HEK293 (cell line): ENCODE measurements at regions not wholly inside any gene's neighbourhood (a gene's known extent, or its start where the extent isn't known, plus 50 kb on each side); places are given as distances from the start of the nearest gene placed in this dataset.

Source experiments
- CTCF ChIA-PET: fragments of 350-600 bp; formaldehyde crosslinking; extraction: SDS; loops from one replicate; lab custom pipeline; 2021; ENCODE audit warnings: antibody characterized with exemption; lab: Yijun Ruan, JAX
- POLR2A ChIA-PET: fragments of 300-600 bp; formaldehyde crosslinking; extraction: SDS; loops from one replicate; lab custom pipeline; 2020; ENCODE audit warnings: antibody characterized with exemption, inconsistent platforms; lab: Yijun Ruan, JAX
- H3K27ac ChIP-seq: fragments of 200-500 bp; sonication (Bioruptor generic); 2 replicates; pipeline ENCODE4 v1.5.1; 2014; ENCODE audit warnings: low read depth, low read length, control low read depth, inconsistent platforms; ENCODE audit errors: extremely low read depth
- H3K36me3 ChIP-seq, 2 experiments: fragments of 200-500 bp in 1 of 2; sonication (Bioruptor generic) in 1 of 2; 1 replicate in 1 of 2; 2 replicates in 1 of 2; pipeline ENCODE4 v1.5.1; 2014 to 2017; ENCODE audit warnings: inconsistent platforms in 2 of 2, low read length in 2 of 2; ENCODE audit not compliant: control insufficient read depth in 2 of 2, insufficient read depth in 1 of 2
- H3K4me1 ChIP-seq: fragments of 200-500 bp; sonication (Bioruptor generic); 2 replicates; pipeline ENCODE4 v1.5.1; 2014; ENCODE audit warnings: mild to moderate bottlenecking, low read length, inconsistent platforms; ENCODE audit not compliant: control insufficient read depth, insufficient read depth
- H3K4me3 ChIP-seq: 2 replicates; pipeline ENCODE4 v1.5.1; 2011; ENCODE audit warnings: low read depth, mild to moderate bottlenecking, control low read depth, low read length, moderate library complexity
- H3K9me3 ChIP-seq: fragments of 200-500 bp; sonication (Bioruptor generic); 2 replicates; pipeline ENCODE4 v1.5.1; 2014; ENCODE audit warnings: low read depth, low read length, inconsistent platforms; ENCODE audit not compliant: control insufficient read depth, insufficient read depth
- GFI1B ChIP-seq: fragments of 450-650 bp; formaldehyde crosslinking; IDR thresholded peaks from 2 replicates; pipeline ENCODE4 v1.5.1; 2016; ENCODE audit warnings: missing biosample characterization, missing genetic modification characterization
- GLI2 ChIP-seq: fragments of 450-650 bp; formaldehyde crosslinking; IDR thresholded peaks from 2 replicates; pipeline ENCODE4; 2017; ENCODE audit warnings: missing biosample characterization, missing genetic modification characterization, low read depth, borderline replicate concordance
- KLF17 ChIP-seq: fragments of 450-650 bp; formaldehyde crosslinking; IDR thresholded peaks from 2 replicates; pipeline ENCODE4 v1.5.1; 2016; ENCODE audit warnings: missing biosample characterization, missing genetic modification characterization
- KLF7 ChIP-seq: fragments of 450-650 bp; formaldehyde crosslinking; IDR thresholded peaks from 2 replicates; pipeline ENCODE4 v1.5.1; 2016; ENCODE audit warnings: missing biosample characterization, missing genetic modification characterization, borderline replicate concordance
- KLF8 ChIP-seq: fragments of 450-650 bp; formaldehyde crosslinking; IDR thresholded peaks from 2 replicates; pipeline ENCODE4 v1.5.1; 2016; ENCODE audit warnings: missing biosample characterization, missing genetic modification characterization
- SALL2 ChIP-seq: fragments of 450-650 bp; formaldehyde crosslinking; IDR thresholded peaks from 2 replicates; pipeline ENCODE4 v1.5.0; 2017; ENCODE audit warnings: missing biosample characterization, mild to moderate bottlenecking, missing genetic modification characterization, borderline replicate concordance
- SP3 ChIP-seq: fragments of 450-650 bp; formaldehyde crosslinking; IDR thresholded peaks from 2 replicates; pipeline ENCODE4 v1.5.1; 2016; ENCODE audit warnings: missing biosample characterization, missing genetic modification characterization
- ZBTB20 ChIP-seq: fragments of 450-650 bp; formaldehyde crosslinking; IDR thresholded peaks from 2 replicates; pipeline ENCODE4 v1.5.1; 2016; ENCODE audit warnings: missing biosample characterization, missing genetic modification characterization
- ZBTB48 ChIP-seq: fragments of 450-650 bp; formaldehyde crosslinking; IDR thresholded peaks from 2 replicates; pipeline ENCODE4 v1.5.1; 2016; ENCODE audit warnings: missing biosample characterization, missing genetic modification characterization
- ZFP69B ChIP-seq: fragments of 450-650 bp; formaldehyde crosslinking; IDR thresholded peaks from 2 replicates; pipeline ENCODE4 v1.5.1; 2016; ENCODE audit warnings: missing biosample characterization, missing genetic modification characterization
- ZNF132 ChIP-seq: fragments of 450-650 bp; formaldehyde crosslinking; IDR thresholded peaks from 2 replicates; pipeline ENCODE4 v1.5.1; 2017; ENCODE audit warnings: missing biosample characterization, missing genetic modification characterization, borderline replicate concordance
- ZNF155 ChIP-seq: fragments of 450-650 bp; formaldehyde crosslinking; IDR thresholded peaks from 2 replicates; pipeline ENCODE4 v1.5.1; 2016; ENCODE audit warnings: missing biosample characterization, missing genetic modification characterization
- ZNF311 ChIP-seq: fragments of 450-650 bp; formaldehyde crosslinking; IDR thresholded peaks from 2 replicates; pipeline ENCODE4 v1.5.1; 2017; ENCODE audit warnings: missing biosample characterization, missing genetic modification characterization, borderline replicate concordance
- ZNF366 ChIP-seq: fragments of 450-650 bp; formaldehyde crosslinking; conservative IDR thresholded peaks from 2 replicates; pipeline ENCODE4 v1.5.1; 2016; ENCODE audit warnings: missing biosample characterization, missing genetic modification characterization
- ZNF423 ChIP-seq: fragments of 450-650 bp; formaldehyde crosslinking; IDR thresholded peaks from 2 replicates; pipeline ENCODE4 v1.5.1; 2016; ENCODE audit warnings: missing biosample characterization, missing genetic modification characterization
- ZNF544 ChIP-seq: fragments of 450-650 bp; formaldehyde crosslinking; IDR thresholded peaks from 2 replicates; pipeline ENCODE4 v1.5.0; 2017; ENCODE audit warnings: missing biosample characterization, missing genetic modification characterization
- ZNF560 ChIP-seq: fragments of 450-650 bp; formaldehyde crosslinking; IDR thresholded peaks from 2 replicates; pipeline ENCODE4 v1.5.1; 2017; ENCODE audit warnings: missing biosample characterization, missing genetic modification characterization, borderline replicate concordance
- ZNF629 ChIP-seq: fragments of 450-650 bp; formaldehyde crosslinking; IDR thresholded peaks from 2 replicates; pipeline ENCODE4 v1.5.1; 2017; ENCODE audit warnings: missing biosample characterization, missing genetic modification characterization
- ZNF654 ChIP-seq: fragments of 450-650 bp; formaldehyde crosslinking; IDR thresholded peaks from 2 replicates; pipeline ENCODE4 v1.5.1; 2016; ENCODE audit warnings: low read depth, missing biosample characterization, missing genetic modification characterization
- ZNF707 ChIP-seq: fragments of 450-650 bp; formaldehyde crosslinking; IDR thresholded peaks from 2 replicates; pipeline ENCODE4 v1.5.1; 2016; ENCODE audit warnings: missing biosample characterization, missing genetic modification characterization
- ZNF777 ChIP-seq: fragments of 450-650 bp; formaldehyde crosslinking; IDR thresholded peaks from 2 replicates; pipeline ENCODE4 v1.5.1; 2017; ENCODE audit warnings: missing biosample characterization, missing genetic modification characterization, borderline replicate concordance
- TF ChIP-seq, protein P1 (sequence below): fragments of 450-650 bp; formaldehyde crosslinking; IDR thresholded peaks from 2 replicates; pipeline ENCODE4 v1.5.1; 2016; ENCODE audit warnings: missing biosample characterization, missing genetic modification characterization
- TF ChIP-seq, protein P2 (sequence below): fragments of 450-650 bp; formaldehyde crosslinking; IDR thresholded peaks from 2 replicates; pipeline ENCODE4 v1.5.1; 2016; ENCODE audit warnings: missing biosample characterization, missing genetic modification characterization, borderline replicate concordance
- TF ChIP-seq, protein P3 (sequence below): fragments of 450-650 bp; formaldehyde crosslinking; IDR thresholded peaks from 2 replicates; pipeline ENCODE4 v1.5.1; 2016; ENCODE audit warnings: missing biosample characterization, missing genetic modification characterization

DNA sequence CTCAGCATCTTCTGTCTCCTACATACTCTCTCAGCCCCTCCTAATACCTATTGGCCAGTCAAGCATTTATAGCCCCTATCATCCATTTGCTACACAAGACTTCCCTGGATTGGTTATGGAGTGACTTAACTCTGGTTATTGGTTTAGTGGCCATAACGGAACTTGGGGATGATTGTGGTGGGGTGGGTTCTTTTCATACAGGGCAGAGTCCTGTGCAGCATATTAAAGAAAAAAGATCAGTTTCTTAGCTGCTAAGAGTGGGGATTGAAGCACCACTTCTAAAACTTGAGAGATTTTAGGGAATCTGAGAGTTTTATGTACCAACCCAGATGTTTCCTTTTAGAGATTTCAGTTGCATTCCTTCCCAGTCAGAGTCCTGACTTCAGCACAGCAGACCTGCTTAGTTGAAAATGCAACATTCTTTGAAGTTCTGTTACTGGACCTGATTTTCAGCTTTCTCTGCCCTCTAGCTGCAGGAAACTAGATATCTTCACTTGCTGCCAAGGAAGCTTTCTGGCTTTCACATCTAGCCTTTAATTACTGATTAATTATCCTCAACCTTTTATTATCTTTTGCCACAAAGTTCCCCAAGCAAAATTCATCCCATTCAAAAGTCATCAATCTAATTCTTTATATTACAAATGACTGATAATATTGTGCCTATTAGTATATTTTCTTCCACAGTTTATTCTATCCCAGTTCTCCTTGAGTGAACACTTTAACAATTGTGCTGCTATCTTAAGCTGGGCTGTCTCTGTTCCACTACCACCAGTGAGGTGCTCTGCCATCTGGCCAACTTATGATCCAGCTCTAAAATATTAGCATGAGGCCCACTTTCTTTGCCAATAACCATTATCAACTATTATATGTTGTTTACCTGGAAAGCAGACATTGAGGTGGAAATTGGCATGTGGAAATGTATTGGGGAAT lies 906.0 kb upstream of the ALCAM start:
- Histone ChIP-seq H3K4me1 (no peaks in the 10 kb centered on the region), H3K9me3 (no peaks in the 10 kb centered on the region), H3K27ac (no peak overlapping the region), H3K36me3 (no peaks in the 10 kb centered on the region), H3K4me3 (no peak overlapping the region)
- no peak for TF ChIP-seq KLF8 (tag by site-specific recombination)
- POLR2A ChIA-PET, result no interaction called here
- CTCF ChIA-PET, result interaction anchor here (0.6 kb wide), 2 partner anchors 469 to 1197 kb away, joined by 4 read pairs; no protein-coding TSS in a partner anchor

GRCh38 chr3:104461431-104461830 lies 905.3 kb upstream of the ALCAM start:
- no peaks in the 10 kb centered on the region for H3K36me3 ChIP-seq
- TF ChIP-seq GLI2 (tag by site-specific recombination) (no peak), ZNF366 (tag by site-specific recombination) (no peak), ZNF544 (tag by site-specific recombination) (no peak), KLF17 (tag by site-specific recombination) (no peak), ZBTB20 (tag by site-specific recombination) (no peak), ZFP69B (no peak), ZNF560 (tag by site-specific recombination) (no peak), ZNF132 (tag by site-specific recombination) (no peak), ZNF707 (tag by site-specific recombination) (no peak), ZNF777 (no peak), ZNF311 (tag by site-specific recombination) (no peak), ZNF654 (tag by site-specific recombination) (no peak), KLF7 (no peak)
- TF ChIP-seq, protein P1, sequence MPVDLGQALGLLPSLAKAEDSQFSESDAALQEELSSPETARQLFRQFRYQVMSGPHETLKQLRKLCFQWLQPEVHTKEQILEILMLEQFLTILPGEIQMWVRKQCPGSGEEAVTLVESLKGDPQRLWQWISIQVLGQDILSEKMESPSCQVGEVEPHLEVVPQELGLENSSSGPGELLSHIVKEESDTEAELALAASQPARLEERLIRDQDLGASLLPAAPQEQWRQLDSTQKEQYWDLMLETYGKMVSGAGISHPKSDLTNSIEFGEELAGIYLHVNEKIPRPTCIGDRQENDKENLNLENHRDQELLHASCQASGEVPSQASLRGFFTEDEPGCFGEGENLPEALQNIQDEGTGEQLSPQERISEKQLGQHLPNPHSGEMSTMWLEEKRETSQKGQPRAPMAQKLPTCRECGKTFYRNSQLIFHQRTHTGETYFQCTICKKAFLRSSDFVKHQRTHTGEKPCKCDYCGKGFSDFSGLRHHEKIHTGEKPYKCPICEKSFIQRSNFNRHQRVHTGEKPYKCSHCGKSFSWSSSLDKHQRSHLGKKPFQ, result no peak
- TF ChIP-seq, protein P2, sequence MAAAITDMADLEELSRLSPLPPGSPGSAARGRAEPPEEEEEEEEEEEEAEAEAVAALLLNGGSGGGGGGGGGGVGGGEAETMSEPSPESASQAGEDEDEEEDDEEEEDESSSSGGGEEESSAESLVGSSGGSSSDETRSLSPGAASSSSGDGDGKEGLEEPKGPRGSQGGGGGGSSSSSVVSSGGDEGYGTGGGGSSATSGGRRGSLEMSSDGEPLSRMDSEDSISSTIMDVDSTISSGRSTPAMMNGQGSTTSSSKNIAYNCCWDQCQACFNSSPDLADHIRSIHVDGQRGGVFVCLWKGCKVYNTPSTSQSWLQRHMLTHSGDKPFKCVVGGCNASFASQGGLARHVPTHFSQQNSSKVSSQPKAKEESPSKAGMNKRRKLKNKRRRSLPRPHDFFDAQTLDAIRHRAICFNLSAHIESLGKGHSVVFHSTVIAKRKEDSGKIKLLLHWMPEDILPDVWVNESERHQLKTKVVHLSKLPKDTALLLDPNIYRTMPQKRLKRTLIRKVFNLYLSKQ (tag by site-specific recombination), result no peak
- no peak overlapping the region for H3K27ac ChIP-seq
- ChIA-PET POLR2A (no interaction called here), CTCF (interaction anchor here (0.6 to 0.9 kb wide), 4 partner anchors 12 to 1197 kb away, joined by 3 to 4 read pairs (median 4); no protein-coding TSS in a partner anchor)
- H3K9me3 ChIP-seq, result no peaks in the 10 kb centered on the region
- H3K4me1 ChIP-seq, result no peaks in the 10 kb centered on the region
- H3K4me3 ChIP-seq, result no peak overlapping the region

DNA sequence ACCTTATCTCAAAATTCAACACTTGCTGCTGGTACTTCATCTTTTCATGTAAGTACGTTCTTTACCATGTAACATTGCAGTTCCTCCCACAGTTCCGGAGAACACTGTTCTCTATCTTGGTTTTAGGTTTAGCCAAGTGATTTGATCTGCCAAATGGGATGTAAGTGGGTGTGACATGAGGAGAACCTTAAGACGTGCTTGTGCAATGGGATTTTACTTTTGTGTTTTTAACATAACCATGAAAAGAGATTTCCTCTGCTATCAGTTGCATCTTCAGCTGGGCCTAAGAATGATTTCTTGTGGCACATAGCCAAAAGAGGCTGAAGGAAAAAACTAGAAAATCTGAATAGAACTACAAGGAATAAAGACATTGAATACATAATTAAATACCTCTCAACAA lies 894.5 kb upstream of the ALCAM start:
- no peaks in the 10 kb centered on the region for H3K4me1 ChIP-seq
- no peaks in the 10 kb centered on the region for H3K36me3 ChIP-seq
- no peak overlapping the region for H3K4me3 ChIP-seq
- ChIA-PET CTCF (no interaction called here), POLR2A (no interaction called here)
- no peak overlapping the region for H3K27ac ChIP-seq
- H3K9me3 ChIP-seq, result no peaks in the 10 kb centered on the region
- no peak for TF ChIP-seq SP3
- no peak for TF ChIP-seq ZNF155 (tag by site-specific recombination)
- no peak for TF ChIP-seq ZBTB48 (tag by site-specific recombination)
- no peak for TF ChIP-seq SALL2 (tag by site-specific recombination)
- TF ChIP-seq GFI1B (tag by site-specific recombination), result no peak
- no peak for TF ChIP-seq ZNF629 (tag by site-specific recombination)
- no peak for TF ChIP-seq ZNF423 (tag by site-specific recombination)
- TF ChIP-seq, protein P3, sequence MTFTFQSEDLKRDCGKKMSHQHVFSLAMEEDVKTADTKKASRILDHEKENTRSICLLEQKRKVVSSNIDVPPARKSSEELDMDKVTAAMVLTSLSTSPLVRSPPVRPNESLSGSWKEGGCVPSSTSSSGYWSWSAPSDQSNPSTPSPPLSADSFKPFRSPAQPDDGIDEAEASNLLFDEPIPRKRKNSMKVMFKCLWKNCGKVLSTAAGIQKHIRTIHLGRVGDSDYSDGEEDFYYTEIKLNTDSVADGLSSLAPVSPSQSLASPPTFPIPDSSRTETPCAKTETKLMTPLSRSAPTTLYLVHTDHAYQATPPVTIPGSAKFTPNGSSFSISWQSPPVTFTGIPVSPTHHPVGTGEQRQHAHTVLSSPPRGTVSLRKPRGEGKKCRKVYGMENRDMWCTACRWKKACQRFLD (tag by site-specific recombination), result no peak
